GM21786 (cell line): ENCODE measurements at regions not wholly inside any gene's neighbourhood (a gene's known extent, or its start where the extent isn't known, plus 50 kb on each side); places are given as distances from the start of the nearest gene placed in this dataset.
"Not testable (repeated sequence)": the region's sequence is repeated elsewhere in the genome, so short reads cannot be mapped to it uniquely, and the experiment has no call there.

Experiments
- ATAC-seq: cut with Tn5 transposase; IDR thresholded peaks from one replicate; pipeline ENCODE4 v1.9.1; 2021; ENCODE audit not compliant: unreplicated experiment

- ATAC-seq = no peak
Observed at GRCh38 chr4:109378511-109378910, 55.1 kb upstream of the SEC24B start.

GRCh38 chr4:109378076-109378475 is 55.5 kb upstream of the SEC24B start:
- no peak for ATAC-seq

- ATAC-seq = no peak
Observed at GRCh38 chr4:109375778-109376414, 57.7 kb upstream of the SEC24B start.

GRCh38 chr4:109368661-109369060 is 65.0 kb upstream of the SEC24B start:
- no peak for ATAC-seq

- no peak for ATAC-seq
Observed at GRCh38 chr4:109365939-109366338, 63.5 kb upstream of the COL25A1 start.

- not testable (repeated sequence) for ATAC-seq
Observed at GRCh38 chr4:109365297-109365696, 62.8 kb upstream of the COL25A1 start.

- peak; percentile 61 for ATAC-seq
Observed at GRCh38 chr4:109359040-109359646, 56.7 kb upstream of the COL25A1 start.

GRCh38 chr4:109355835-109356234 is 53.4 kb upstream of the COL25A1 start:
- no peak for ATAC-seq

GRCh38 chr4:109352941-109353340 is 50.5 kb upstream of the COL25A1 start:
- no peak for ATAC-seq
